HEK293T (cell line): ENCODE measurements at regions not wholly inside any gene's neighbourhood (a gene's known extent, or its start where the extent isn't known, plus 50 kb on each side); places are given as distances from the start of the nearest gene placed in this dataset.

ENCODE experiments used
- CTBP1 ChIP-seq: fragments of 450-650 bp; IDR thresholded peaks from 2 replicates; pipeline ENCODE4 v1.6.1; 2016; ENCODE audit warnings: borderline replicate concordance
- FOXA1 ChIP-seq: fragments of 450-650 bp; IDR thresholded peaks from 2 replicates; pipeline ENCODE4 v1.6.1; 2016; ENCODE audit warnings: mild to moderate bottlenecking
- FOXK2 ChIP-seq: fragments of 450-650 bp; IDR thresholded peaks from 2 replicates; pipeline ENCODE4 v1.6.1; 2016; ENCODE audit warnings: mild to moderate bottlenecking
- HDGF ChIP-seq: fragments of 450-650 bp; IDR thresholded peaks from 2 replicates; pipeline ENCODE4 v1.6.1; 2017; ENCODE audit warnings: antibody characterized with exemption, borderline replicate concordance
- NFRKB ChIP-seq: fragments of 450-650 bp; IDR thresholded peaks from 2 replicates; pipeline ENCODE4 v1.6.1; 2016; ENCODE audit warnings: mild to moderate bottlenecking, moderate library complexity
- SP1 ChIP-seq: fragments of 450-650 bp; IDR thresholded peaks from 2 replicates; pipeline ENCODE4 v1.6.1; 2017
- SUZ12 ChIP-seq: fragments of 450-650 bp; IDR thresholded peaks from 2 replicates; pipeline ENCODE4 v1.6.1; 2016; ENCODE audit warnings: mild to moderate bottlenecking
- TARDBP ChIP-seq: fragments of 450-650 bp; IDR thresholded peaks from 2 replicates; pipeline ENCODE4 v1.6.1; 2016
- ZNF384 ChIP-seq: fragments of 450-650 bp; IDR thresholded peaks from 2 replicates; pipeline ENCODE4 v1.6.1; 2016

GRCh38 chr7:124168616-124169015 is 135.7 kb upstream of the TMEM229A start:
- TF ChIP-seq FOXK2, result no peak
- TF ChIP-seq TARDBP, result no peak
- no peak for TF ChIP-seq SP1
- no peak for TF ChIP-seq FOXA1
- no peak for TF ChIP-seq SUZ12
- TF ChIP-seq NFRKB, result no peak
- no peak for TF ChIP-seq CTBP1
- TF ChIP-seq HDGF, result no peak
- no peak for TF ChIP-seq ZNF384
